ENCODE measurements at regions not wholly inside any gene's neighbourhood (a gene's known extent, or its start where the extent isn't known, plus 50 kb on each side); places are given as distances from the start of the nearest gene placed in this dataset.

DNA sequence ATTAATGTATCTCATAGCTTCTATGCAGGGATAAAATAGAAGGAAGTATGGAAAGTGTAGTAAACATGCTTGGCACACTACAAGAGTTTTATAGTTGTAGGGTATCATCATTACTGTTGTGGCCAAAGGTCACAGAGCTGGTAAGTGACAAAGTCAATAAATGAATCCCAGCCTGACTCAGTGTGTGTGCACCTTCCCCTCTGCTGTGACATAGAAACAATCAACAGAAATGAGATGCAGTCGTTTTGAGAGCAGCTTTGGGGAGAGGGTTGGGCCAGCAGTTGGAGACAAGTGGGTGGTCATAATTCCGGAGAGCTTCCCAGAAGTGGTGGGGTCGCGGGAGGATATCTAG is 82.4 kb upstream of the RBPJ start:
- ChIA-PET CTCF (no interaction called here), POLR2A (no interaction called here)
- H3K27me3 ChIP-seq (ENCODE audit: control insufficient read depth, insufficient read depth, low read length), result no peaks in the 10 kb centered on the region
- TF ChIP-seq, protein P1, sequence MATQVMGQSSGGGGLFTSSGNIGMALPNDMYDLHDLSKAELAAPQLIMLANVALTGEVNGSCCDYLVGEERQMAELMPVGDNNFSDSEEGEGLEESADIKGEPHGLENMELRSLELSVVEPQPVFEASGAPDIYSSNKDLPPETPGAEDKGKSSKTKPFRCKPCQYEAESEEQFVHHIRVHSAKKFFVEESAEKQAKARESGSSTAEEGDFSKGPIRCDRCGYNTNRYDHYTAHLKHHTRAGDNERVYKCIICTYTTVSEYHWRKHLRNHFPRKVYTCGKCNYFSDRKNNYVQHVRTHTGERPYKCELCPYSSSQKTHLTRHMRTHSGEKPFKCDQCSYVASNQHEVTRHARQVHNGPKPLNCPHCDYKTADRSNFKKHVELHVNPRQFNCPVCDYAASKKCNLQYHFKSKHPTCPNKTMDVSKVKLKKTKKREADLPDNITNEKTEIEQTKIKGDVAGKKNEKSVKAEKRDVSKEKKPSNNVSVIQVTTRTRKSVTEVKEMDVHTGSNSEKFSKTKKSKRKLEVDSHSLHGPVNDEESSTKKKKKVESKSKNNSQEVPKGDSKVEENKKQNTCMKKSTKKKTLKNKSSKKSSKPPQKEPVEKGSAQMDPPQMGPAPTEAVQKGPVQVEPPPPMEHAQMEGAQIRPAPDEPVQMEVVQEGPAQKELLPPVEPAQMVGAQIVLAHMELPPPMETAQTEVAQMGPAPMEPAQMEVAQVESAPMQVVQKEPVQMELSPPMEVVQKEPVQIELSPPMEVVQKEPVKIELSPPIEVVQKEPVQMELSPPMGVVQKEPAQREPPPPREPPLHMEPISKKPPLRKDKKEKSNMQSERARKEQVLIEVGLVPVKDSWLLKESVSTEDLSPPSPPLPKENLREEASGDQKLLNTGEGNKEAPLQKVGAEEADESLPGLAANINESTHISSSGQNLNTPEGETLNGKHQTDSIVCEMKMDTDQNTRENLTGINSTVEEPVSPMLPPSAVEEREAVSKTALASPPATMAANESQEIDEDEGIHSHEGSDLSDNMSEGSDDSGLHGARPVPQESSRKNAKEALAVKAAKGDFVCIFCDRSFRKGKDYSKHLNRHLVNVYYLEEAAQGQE (IDR thresholded peaks at IDR 0.05; ENCODE audit: insufficient read depth in 1 of 2, low read depth in 2 of 2, low read length in 1 of 2), result no peak
- TF ChIP-seq SIN3A (IDR thresholded peaks at IDR 0.05; ENCODE audit: borderline replicate concordance, insufficient read depth, low read depth, low read length) (no peak), POLR2AphosphoS5 (IDR thresholded peaks at IDR 0.05; ENCODE audit: low read depth, low read length) (no peak), TCF7L2 (IDR thresholded peaks at IDR 0.05; ENCODE audit: low read depth, low read length) (no peak)
- TF ChIP-seq, protein P2, sequence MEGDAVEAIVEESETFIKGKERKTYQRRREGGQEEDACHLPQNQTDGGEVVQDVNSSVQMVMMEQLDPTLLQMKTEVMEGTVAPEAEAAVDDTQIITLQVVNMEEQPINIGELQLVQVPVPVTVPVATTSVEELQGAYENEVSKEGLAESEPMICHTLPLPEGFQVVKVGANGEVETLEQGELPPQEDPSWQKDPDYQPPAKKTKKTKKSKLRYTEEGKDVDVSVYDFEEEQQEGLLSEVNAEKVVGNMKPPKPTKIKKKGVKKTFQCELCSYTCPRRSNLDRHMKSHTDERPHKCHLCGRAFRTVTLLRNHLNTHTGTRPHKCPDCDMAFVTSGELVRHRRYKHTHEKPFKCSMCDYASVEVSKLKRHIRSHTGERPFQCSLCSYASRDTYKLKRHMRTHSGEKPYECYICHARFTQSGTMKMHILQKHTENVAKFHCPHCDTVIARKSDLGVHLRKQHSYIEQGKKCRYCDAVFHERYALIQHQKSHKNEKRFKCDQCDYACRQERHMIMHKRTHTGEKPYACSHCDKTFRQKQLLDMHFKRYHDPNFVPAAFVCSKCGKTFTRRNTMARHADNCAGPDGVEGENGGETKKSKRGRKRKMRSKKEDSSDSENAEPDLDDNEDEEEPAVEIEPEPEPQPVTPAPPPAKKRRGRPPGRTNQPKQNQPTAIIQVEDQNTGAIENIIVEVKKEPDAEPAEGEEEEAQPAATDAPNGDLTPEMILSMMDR (IDR thresholded peaks at IDR 0.05), result no peak
- peak; percentile 10 for DNase-seq (ENCODE audit: low read depth, low spot score)
- H3K4me1 ChIP-seq (ENCODE audit: control insufficient read depth, insufficient read depth, low read length), result no peaks in the 10 kb centered on the region
- BruUV-seq (replicated peaks), result no TSS peak
- H3K36me3 ChIP-seq (ENCODE audit: control insufficient read depth, insufficient read depth, low read length), result no peaks in the 10 kb centered on the region
- H3K27ac ChIP-seq (ENCODE audit: low read length), result no peak overlapping the region
- in situ Hi-C loops (cut with HindIII; ENCODE audit: low pct_unique_long_range_greater_than_20kb, low sequenced_read_pairs), result no loop called here
- intact Hi-C loops (cut with micrococcal nuclease; ENCODE audit: unreplicated experiment), result no loop called here
- H3K9me3 ChIP-seq (ENCODE audit: control insufficient read depth, insufficient read depth, low read depth, low read length), result no peaks in the 10 kb centered on the region; the same call in 1 of the 2 replicates
- ATAC-seq, result peak; percentile 71
- H3K4me3 ChIP-seq (ENCODE audit: low read depth in 2 of 2, low read length in 2 of 2), result peak overlapping the region in 1 of 2 experiments; percentile 32; a peak in 2 of 4 replicates

DNA sequence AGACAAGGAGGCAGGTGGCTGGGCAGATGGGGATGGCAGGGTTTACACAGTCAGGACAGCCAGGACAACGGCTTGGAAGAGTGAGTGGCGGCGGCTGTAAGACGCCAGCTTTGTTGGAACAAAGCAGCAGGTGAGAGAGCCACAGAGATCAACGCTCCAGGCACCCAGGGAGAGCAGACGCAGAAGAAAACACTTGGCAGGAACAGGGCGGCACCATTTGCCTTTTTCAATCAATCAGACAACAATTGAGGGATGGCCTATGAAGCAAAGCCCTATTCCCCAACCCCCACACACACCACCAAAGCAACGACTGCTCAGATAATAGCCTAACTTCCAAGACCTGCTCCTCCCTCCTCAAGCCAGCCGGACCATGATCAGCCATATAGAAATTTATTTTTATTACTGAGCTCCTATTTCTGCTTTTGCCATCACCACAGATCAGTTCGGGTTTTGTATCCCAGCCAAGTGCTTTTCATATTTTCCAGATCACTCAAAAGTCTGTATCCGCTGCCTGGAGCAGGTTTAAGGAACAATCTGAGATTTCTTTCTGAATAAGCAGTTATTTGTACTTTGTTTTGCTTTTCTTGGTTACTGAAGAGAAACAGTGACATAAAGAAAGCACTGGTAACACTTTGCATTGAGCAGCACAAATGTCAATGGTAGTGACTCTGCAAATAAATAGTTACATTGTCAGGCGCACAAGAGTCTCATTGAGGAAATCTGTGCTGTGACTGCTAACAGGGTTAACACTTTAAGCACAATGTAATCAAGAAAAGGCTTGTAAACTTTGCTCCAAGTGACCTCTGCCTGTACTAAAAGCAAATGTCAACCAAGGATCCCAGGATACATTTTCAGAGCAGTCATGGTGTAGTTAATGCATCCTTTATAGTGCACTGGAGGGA is 81.8 kb upstream of the RBPJ start:
- ChIA-PET POLR2A (no interaction called here), CTCF (no interaction called here)
- Histone ChIP-seq H3K27me3 (ENCODE audit: control insufficient read depth, insufficient read depth, low read length) (no peaks in the 10 kb centered on the region), H3K9me3 (ENCODE audit: control insufficient read depth, insufficient read depth, low read depth, low read length) (no peaks in the 10 kb centered on the region; the same call in 1 of the 2 replicates), H3K4me3 (ENCODE audit: low read depth in 2 of 2, low read length in 2 of 2) (peak overlapping the region in 1 of 2 experiments; percentile 32; a peak in 3 of 4 replicates), H3K36me3 (ENCODE audit: control insufficient read depth, insufficient read depth, low read length) (no peaks in the 10 kb centered on the region), H3K27ac (ENCODE audit: low read length) (no peak overlapping the region), H3K4me1 (ENCODE audit: control insufficient read depth, insufficient read depth, low read length) (no peaks in the 10 kb centered on the region)
- in situ Hi-C loops (cut with HindIII; ENCODE audit: low pct_unique_long_range_greater_than_20kb, low sequenced_read_pairs), result no loop called here
- intact Hi-C loops (cut with micrococcal nuclease; ENCODE audit: unreplicated experiment), result no loop called here
- BruUV-seq (replicated peaks), result no TSS peak
- DNase-seq (ENCODE audit: low read depth, low spot score), result peak; percentile 7
- TF ChIP-seq TCF7L2 (IDR thresholded peaks at IDR 0.05; ENCODE audit: low read depth, low read length) (no peak), SIN3A (IDR thresholded peaks at IDR 0.05; ENCODE audit: borderline replicate concordance, insufficient read depth, low read depth, low read length) (no peak), POLR2AphosphoS5 (IDR thresholded peaks at IDR 0.05; ENCODE audit: low read depth, low read length) (no peak)
- TF ChIP-seq, protein P2 (IDR thresholded peaks at IDR 0.05), result no peak
- TF ChIP-seq, protein P1 (IDR thresholded peaks at IDR 0.05; ENCODE audit: insufficient read depth in 1 of 2, low read depth in 2 of 2, low read length in 1 of 2), result no peak
- ATAC-seq, result peak; percentile 78

Measured in Panc1 (cell line).